Testis (tissue), 2 donors: ENCODE measurements at regions not wholly inside any gene's neighbourhood (a gene's known extent, or its start where the extent isn't known, plus 50 kb on each side); places are given as distances from the start of the nearest gene placed in this dataset.

Experiments
- DNase-seq: peaks from one replicate; pipeline ENCODE4 v3.0.0-alpha.2; 2019
- H3K27ac ChIP-seq, 2 donors: fragments of 200-600 bp; sonication (generic); one replicate each; pipeline ENCODE4 v1.5.1; 2019
- H3K27me3 ChIP-seq: fragments of 200-600 bp; sonication (generic); one replicate; pipeline ENCODE4 v1.5.1; 2019
- H3K36me3 ChIP-seq: fragments of 200-600 bp; sonication (generic); one replicate; pipeline ENCODE4 v1.5.1; 2017; ENCODE audit warnings: low read depth; ENCODE audit errors: missing control alignments
- H3K4me1 ChIP-seq: fragments of 200-600 bp; sonication (generic); one replicate; pipeline ENCODE4 v1.5.1; 2019
- H3K4me3 ChIP-seq, 2 donors: fragments of 200-600 bp; sonication (generic); one replicate each; pipeline ENCODE4 v1.5.1; 2017 to 2019
- H3K9me3 ChIP-seq: fragments of 200-600 bp; sonication (generic); one replicate; pipeline ENCODE4 v1.5.1; 2017
- POLR2A ChIP-seq: fragments of 450-650 bp; IDR thresholded peaks from one replicate; pipeline ENCODE4 v1.6.1; 2017; ENCODE audit warnings: antibody characterized with exemption, mild to moderate bottlenecking, moderate library complexity
- WGBS, 2 donors: methylation state at CpG; one replicate each; pipeline ENCODE4 v1.1.5; 2018; 5-methylcytosine and 5-hydroxymethylcytosine counted together
- intact Hi-C: fragments of 100-400 bp; cut with DNase I; formaldehyde crosslinking; loops from one replicate; pipeline ENCODE4 v1.15.1; 2023; ENCODE audit warnings: low total_unique reads
- TF ChIP-seq, protein P1 (sequence below), 3 experiments: fragments of 450-650 bp in 2 of 3; fragments of 200-600 bp in 1 of 3; sonication (generic) in 1 of 3; IDR thresholded peaks; one replicate each; pipeline ENCODE4 v1.5.1; 2016 to 2019; ENCODE audit warnings: antibody characterized with exemption in 3 of 3, mild to moderate bottlenecking in 2 of 3, moderate library complexity in 1 of 3

DNA sequence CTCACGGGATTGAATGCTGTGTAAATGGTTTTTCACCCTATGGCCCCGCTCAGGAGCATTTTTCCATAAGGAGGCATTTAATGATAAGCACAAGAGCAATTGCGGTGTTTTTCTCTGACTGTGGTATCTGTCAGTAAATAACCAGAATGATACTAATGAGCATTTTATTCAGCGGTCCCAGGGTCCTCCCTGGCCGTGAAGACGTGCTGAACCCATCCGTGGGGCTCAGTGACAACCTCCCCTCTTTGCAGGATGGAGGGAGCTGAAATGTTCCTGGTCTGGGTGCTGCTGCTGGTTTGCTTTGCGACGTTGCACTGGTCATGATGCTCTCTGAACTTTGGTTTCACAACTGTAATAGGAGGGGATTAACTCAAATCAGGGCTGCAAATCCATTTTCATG lies 625.6 kb downstream of the AACS start:
- H3K9me3 ChIP-seq: no peaks in the 10 kb centered on the region
- H3K27ac ChIP-seq: no peak overlapping the region
- TF ChIP-seq, protein P1, sequence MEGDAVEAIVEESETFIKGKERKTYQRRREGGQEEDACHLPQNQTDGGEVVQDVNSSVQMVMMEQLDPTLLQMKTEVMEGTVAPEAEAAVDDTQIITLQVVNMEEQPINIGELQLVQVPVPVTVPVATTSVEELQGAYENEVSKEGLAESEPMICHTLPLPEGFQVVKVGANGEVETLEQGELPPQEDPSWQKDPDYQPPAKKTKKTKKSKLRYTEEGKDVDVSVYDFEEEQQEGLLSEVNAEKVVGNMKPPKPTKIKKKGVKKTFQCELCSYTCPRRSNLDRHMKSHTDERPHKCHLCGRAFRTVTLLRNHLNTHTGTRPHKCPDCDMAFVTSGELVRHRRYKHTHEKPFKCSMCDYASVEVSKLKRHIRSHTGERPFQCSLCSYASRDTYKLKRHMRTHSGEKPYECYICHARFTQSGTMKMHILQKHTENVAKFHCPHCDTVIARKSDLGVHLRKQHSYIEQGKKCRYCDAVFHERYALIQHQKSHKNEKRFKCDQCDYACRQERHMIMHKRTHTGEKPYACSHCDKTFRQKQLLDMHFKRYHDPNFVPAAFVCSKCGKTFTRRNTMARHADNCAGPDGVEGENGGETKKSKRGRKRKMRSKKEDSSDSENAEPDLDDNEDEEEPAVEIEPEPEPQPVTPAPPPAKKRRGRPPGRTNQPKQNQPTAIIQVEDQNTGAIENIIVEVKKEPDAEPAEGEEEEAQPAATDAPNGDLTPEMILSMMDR (IDR thresholded peaks at IDR 0.05): no peak
- TF ChIP-seq POLR2A: no peak
- WGBS, 2 donors: 62 to 67% methylated on average over 5 to 9 of the region's 9 CpGs
- no peaks in the 10 kb centered on the region for H3K36me3 ChIP-seq
- no peak for DNase-seq
- no peaks in the 10 kb centered on the region for H3K4me1 ChIP-seq
- intact Hi-C loops: no loop called here
- no peaks in the 10 kb centered on the region for H3K27me3 ChIP-seq
- no peak overlapping the region for H3K4me3 ChIP-seq

DNA sequence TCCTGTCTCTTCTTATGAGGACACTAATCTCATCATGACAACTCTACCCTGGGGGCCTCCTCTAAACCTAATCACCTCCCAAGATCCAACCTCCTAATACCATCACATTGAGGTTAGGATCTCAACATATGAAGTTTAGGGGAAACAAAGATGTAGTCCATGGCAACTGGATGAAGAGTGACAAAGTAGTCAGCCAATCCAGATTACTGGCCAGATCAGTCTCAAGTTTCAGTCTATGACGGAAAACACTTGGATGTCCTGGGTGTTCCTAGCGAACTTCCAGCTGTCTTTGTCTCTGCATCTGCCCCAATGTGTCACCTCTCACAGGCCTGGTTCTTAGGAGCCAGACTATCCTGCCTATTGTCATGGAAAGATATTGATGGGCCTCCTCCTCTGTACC lies 630.8 kb downstream of the AACS start:
- Histone ChIP-seq H3K27ac (no peak overlapping the region), H3K4me1 (no peaks in the 10 kb centered on the region), H3K27me3 (no peaks in the 10 kb centered on the region), H3K4me3 (no peak overlapping the region), H3K9me3 (no peaks in the 10 kb centered on the region), H3K36me3 (no peaks in the 10 kb centered on the region)
- intact Hi-C loops: no loop called here
- WGBS, 2 donors: 85 to 88% methylated on average over 2 of the region's 2 CpGs
- DNase-seq: no peak
- TF ChIP-seq, protein P1 (IDR thresholded peaks at IDR 0.05): no peak
- TF ChIP-seq POLR2A: no peak

DNA sequence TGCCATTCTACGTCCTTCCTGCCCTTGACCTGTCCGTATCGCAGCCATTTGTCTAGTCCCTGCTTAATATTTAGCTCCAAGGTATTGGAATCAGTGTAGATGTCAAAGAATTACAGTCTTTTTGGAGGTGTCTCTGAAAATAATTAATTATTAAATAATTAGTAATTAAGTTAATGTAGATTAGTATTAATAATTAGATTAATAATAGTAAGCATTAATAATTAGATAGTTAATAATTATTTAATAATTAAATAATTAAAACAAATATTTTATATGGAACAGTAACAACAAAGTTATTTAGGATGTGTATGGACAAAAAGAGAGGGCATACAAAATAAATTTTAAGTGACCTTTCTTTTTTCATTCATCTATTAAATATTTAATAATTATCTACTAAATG lies 639.6 kb downstream of the AACS start:
- Histone ChIP-seq H3K27ac (no peak overlapping the region), H3K9me3 (no peaks in the 10 kb centered on the region), H3K4me1 (no peaks in the 10 kb centered on the region), H3K4me3 (no peak overlapping the region), H3K36me3 (no peaks in the 10 kb centered on the region), H3K27me3 (no peaks in the 10 kb centered on the region)
- intact Hi-C loops: no loop called here
- TF ChIP-seq POLR2A: no peak
- TF ChIP-seq, protein P1 (IDR thresholded peaks at IDR 0.05): no peak
- 91 to 95% methylated on average over 3 of the region's 3 CpGs for WGBS, 2 donors
- no peak for DNase-seq

DNA sequence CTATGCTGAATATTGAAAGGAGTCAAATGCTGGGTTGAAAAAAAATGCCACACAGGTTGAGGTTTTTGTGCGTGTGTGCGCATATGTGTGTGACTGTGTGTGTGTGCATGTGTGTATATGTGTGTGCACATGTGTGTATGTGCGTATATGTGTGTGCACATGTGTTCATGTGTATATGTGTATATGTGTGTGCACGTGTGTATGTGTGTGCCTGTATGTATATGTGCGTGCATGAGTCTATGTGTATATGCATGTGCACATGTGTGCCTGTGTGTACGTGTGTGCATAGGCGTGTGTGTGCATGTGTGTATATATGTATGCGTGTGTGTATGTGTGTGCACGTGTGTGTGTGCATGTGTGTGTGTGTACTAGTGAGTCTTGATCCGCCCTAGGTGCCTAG lies 655.7 kb downstream of the AACS start:
- H3K36me3 ChIP-seq: no peaks in the 10 kb centered on the region
- H3K4me1 ChIP-seq: no peaks in the 10 kb centered on the region
- TF ChIP-seq, protein P1 (IDR thresholded peaks at IDR 0.05): no peak
- TF ChIP-seq POLR2A: no peak
- no peak overlapping the region for H3K27ac ChIP-seq
- intact Hi-C loops: no loop called here
- H3K27me3 ChIP-seq: no peaks in the 10 kb centered on the region
- no peaks in the 10 kb centered on the region for H3K9me3 ChIP-seq
- no peak for DNase-seq
- 80 to 83% methylated on average over 10 of the region's 10 CpGs for WGBS, 2 donors
- no peak overlapping the region for H3K4me3 ChIP-seq

DNA sequence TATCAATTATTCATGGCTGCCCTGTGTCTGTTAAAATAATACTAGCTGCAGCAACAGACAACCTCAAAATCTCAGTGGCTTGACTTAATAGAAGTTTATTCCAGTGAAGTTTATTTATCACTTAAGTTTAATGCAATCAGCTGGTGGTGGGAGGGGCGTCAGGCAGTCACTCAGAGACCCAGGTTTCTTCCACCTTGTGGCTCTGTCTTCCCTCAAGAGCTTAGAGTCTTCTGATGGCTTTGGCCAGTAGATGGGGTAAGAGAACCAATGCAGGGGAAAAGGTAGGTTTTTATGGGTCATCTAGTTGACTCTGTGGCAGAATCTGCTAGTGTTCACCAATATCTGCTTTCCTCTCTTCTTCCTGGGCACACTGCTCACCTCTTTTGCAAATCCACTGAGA lies 668.9 kb downstream of the AACS start:
- WGBS, 2 donors: 50 to 65% methylated on average over 1 of the region's 1 CpG
- TF ChIP-seq, protein P1 (IDR thresholded peaks at IDR 0.05): no peak
- no peak for TF ChIP-seq POLR2A
- Histone ChIP-seq H3K9me3 (no peaks in the 10 kb centered on the region), H3K36me3 (no peaks in the 10 kb centered on the region), H3K27me3 (no peaks in the 10 kb centered on the region), H3K4me1 (no peaks in the 10 kb centered on the region), H3K27ac (no peak overlapping the region), H3K4me3 (no peak overlapping the region)
- intact Hi-C loops: no loop called here
- DNase-seq: no peak
